H1 (cell line): ENCODE measurements at regions not wholly inside any gene's neighbourhood (a gene's known extent, or its start where the extent isn't known, plus 50 kb on each side); places are given as distances from the start of the nearest gene placed in this dataset.

Experiments used
- BCL11A ChIP-seq, 2 experiments: IDR thresholded peaks; one replicate each; pipeline ENCODE4 v1.6.1; 2011; ENCODE audit warnings: low read depth in 2 of 2, low read length in 2 of 2, mild to moderate bottlenecking in 2 of 2
- CBX8 ChIP-seq: fragments of 300-800, 300-1000 bp; sonication (generic); IDR thresholded peaks from 2 replicates; pipeline ENCODE4 v1.7.1; 2016; ENCODE audit warnings: low read depth, low read length, borderline replicate concordance
- EZH2 ChIP-seq: fragments of 200-600 bp; sonication (generic); IDR thresholded peaks from 2 replicates; pipeline ENCODE4 v1.7.1; 2012; ENCODE audit warnings: low read depth, mild to moderate bottlenecking, moderate library complexity, low read length, inconsistent platforms; ENCODE audit not compliant: severe bottlenecking
- JUND ChIP-seq: IDR thresholded peaks from 2 replicates; pipeline ENCODE4 v1.6.1; 2011; ENCODE audit warnings: mild to moderate bottlenecking, improper control_type of control experiment, low read length

- TF ChIP-seq JUND (no peak), CBX8 (no peak), EZH2 (no peak), BCL11A (IDR thresholded peaks at IDR 0.05; ENCODE audit: low read depth in 2 of 2, low read length in 2 of 2) (no peak)
- TF ChIP-seq, all 59 proteins: peak for 0
Observed at GRCh38 chr14:101082436-101083384, 179.2 kb upstream of the RTL1 start (continued).
